Heart left ventricle (tissue), 13 donors: ENCODE measurements at regions not wholly inside any gene's neighbourhood (a gene's known extent, or its start where the extent isn't known, plus 50 kb on each side); places are given as distances from the start of the nearest gene placed in this dataset.

Experiments used
- CTCF ChIP-seq, 12 donors: fragments of 200-600 bp; sonication (generic) in 4 of 12; IDR thresholded peaks; one replicate each; pipeline versions ENCODE4 v1.5.0 to v1.8.0; 2018 to 2022; ENCODE audit warnings: antibody characterized with exemption in 12 of 12, mild to moderate bottlenecking in 5 of 12
- POLR2A ChIP-seq, 2 donors: fragments of 450-650 bp; IDR thresholded peaks; one replicate each; pipeline ENCODE4 v1.6.1; 2017; ENCODE audit warnings: antibody characterized with exemption in 2 of 2, mild to moderate bottlenecking in 2 of 2, moderate library complexity in 2 of 2
- donor health status: ischemic (EF 13 %, LVEDD 7.1; RV severe dilation, severe dysfunction).
- donor health status: DM: no; HTN: yes; CAD: no.
- donor health status: DM: no; HTN: no; CAD: no.
- donor health status: ischemic (EF 25% LVEDD 6.9; RV normal size, moderate dysfunction).
- donor health status: ischemic (EF 25% LVEDD 5.7; RV mildly dilated, moderate dysfunction).
- donor health status: ischemic (EF 35%, LVEDD 5.7; RV mildly dilated, moderate dysfunction).
- donor health status: nonischemic (EF 11% LVEDD 7.7; RV severe dilation, severe dysfunction).
- donor health status: DM: yes; HTN: yes; CAD: no.
- donor health status: PGD.
- donor health status: ischemic (EF 29% LVEDD 5.4; RV normal size, mild dysfunction).
- donor health status: nonischemic (EF 23%, LVEDD 6.1; RV moderate dilation, normal function).

- no peak for TF ChIP-seq POLR2A (IDR thresholded peaks at IDR 0.05)
- TF ChIP-seq CTCF (IDR thresholded peaks at IDR 0.05) = no peak
Measured at GRCh38 chr15:38692789-38693062, 128.1 kb upstream of the RASGRP1 start.
